WTC11 (cell line): ENCODE measurements at regions not wholly inside any gene's neighbourhood (a gene's known extent, or its start where the extent isn't known, plus 50 kb on each side); places are given as distances from the start of the nearest gene placed in this dataset.

Experiments
- ATAC-seq: fragments of 200-7000 bp; cut with Tn5 transposase; 2 replicates; pipeline ENCODE4 v1.10.0; 2021; ENCODE audit warnings: mild to moderate bottlenecking, moderate library complexity
- CTCF ChIA-PET: fragments of 300-600 bp; sonication (Branson Sonifier 250); formaldehyde crosslinking; loops from one replicate; lab custom pipeline; 2021; ENCODE audit warnings: antibody characterized with exemption; lab: Charles Lee
- POLR2A ChIA-PET: fragments of 350-600 bp; sonication (Branson Sonifier 250); formaldehyde crosslinking; loops from one replicate; lab custom pipeline; 2021; ENCODE audit warnings: antibody characterized with exemption; lab: Charles Lee
- DNase-seq: peaks from one replicate; pipeline ENCODE4 v3.0.0; 2021; ENCODE audit warnings: low spot score
- H3K27ac Mint-ChIP-seq: 2 replicates; pipeline ENCODE4 v1.8.0; 2021; ENCODE audit warnings: mixed read lengths
- H3K27me3 Mint-ChIP-seq: 2 replicates; pipeline ENCODE4 v1.8.0; 2021; ENCODE audit warnings: low read depth, mild to moderate bottlenecking, moderate library complexity, mixed read lengths
- H3K36me3 Mint-ChIP-seq: 2 replicates; pipeline ENCODE4 v1.8.0; 2021; ENCODE audit warnings: mixed read lengths
- H3K4me1 Mint-ChIP-seq: 2 replicates; pipeline ENCODE4 v1.8.0; 2022; ENCODE audit warnings: mixed read lengths
- H3K4me3 Mint-ChIP-seq: 2 replicates; pipeline ENCODE4 v1.8.0; 2021; ENCODE audit warnings: mild to moderate bottlenecking, moderate library complexity, mixed read lengths
- H3K9me3 Mint-ChIP-seq: 2 replicates; pipeline ENCODE4 v1.8.0; 2021; ENCODE audit warnings: mixed read lengths
- CBFB ChIP-seq: sonication (generic); formaldehyde crosslinking; IDR thresholded peaks from 2 replicates; pipeline ENCODE4 v1.8.1; 2022; ENCODE audit warnings: mild to moderate bottlenecking, low read depth, missing genetic modification reagents
- CREB1 ChIP-seq: sonication (generic); formaldehyde crosslinking; IDR thresholded peaks from 2 replicates; pipeline ENCODE4 v1.8.0; 2023; ENCODE audit warnings: mild to moderate bottlenecking, missing genetic modification reagents
- ERG ChIP-seq: fragments of 250-450 bp; sonication (Bioruptor Pico); IDR thresholded peaks from 2 replicates; pipeline ENCODE4 v1.8.0; 2021; ENCODE audit warnings: mild to moderate bottlenecking
- FOXP4 ChIP-seq: sonication (generic); formaldehyde crosslinking; IDR thresholded peaks from 2 replicates; pipeline ENCODE4 v1.8.0; 2022; ENCODE audit warnings: mild to moderate bottlenecking, missing genetic modification reagents
- GABPB1 ChIP-seq: sonication (generic); formaldehyde crosslinking; IDR thresholded peaks from 2 replicates; pipeline ENCODE4 v1.8.1; 2023; ENCODE audit warnings: mild to moderate bottlenecking, missing genetic modification reagents
- HMGA2 ChIP-seq: fragments of 250-450 bp; sonication (Bioruptor Pico); IDR thresholded peaks from 2 replicates; pipeline ENCODE4 v1.4.0; 2021; ENCODE audit warnings: mild to moderate bottlenecking, moderate library complexity
- SMAD3 ChIP-seq: sonication (generic); formaldehyde crosslinking; IDR thresholded peaks from 2 replicates; pipeline ENCODE4 v1.8.0; 2022; ENCODE audit warnings: missing genetic modification reagents, mild to moderate bottlenecking, borderline replicate concordance
- SMAD4 ChIP-seq: sonication (generic); formaldehyde crosslinking; IDR thresholded peaks from 2 replicates; pipeline ENCODE4 v1.8.0; 2022; ENCODE audit warnings: mild to moderate bottlenecking, missing genetic modification reagents
- TEAD4 ChIP-seq: sonication (generic); formaldehyde crosslinking; IDR thresholded peaks from 2 replicates; pipeline ENCODE4 v1.8.0; 2022; ENCODE audit warnings: mild to moderate bottlenecking, missing genetic modification reagents
- ZNF281 ChIP-seq: sonication (generic); formaldehyde crosslinking; IDR thresholded peaks from 2 replicates; pipeline ENCODE4 v1.8.0; 2023; ENCODE audit warnings: mild to moderate bottlenecking, missing genetic modification reagents
- ZNF396 ChIP-seq: fragments of 250-450 bp; sonication (Bioruptor Pico); IDR thresholded peaks from 2 replicates; pipeline ENCODE4 v1.8.0; 2021; ENCODE audit warnings: mild to moderate bottlenecking, moderate library complexity, borderline replicate concordance
- TF ChIP-seq, protein P1 (sequence below): sonication (generic); formaldehyde crosslinking; IDR thresholded peaks from 2 replicates; pipeline ENCODE4 v1.8.1; 2022; ENCODE audit warnings: low read depth, missing genetic modification reagents, borderline replicate concordance
- TF ChIP-seq, protein P2 (sequence below): sonication (generic); formaldehyde crosslinking; IDR thresholded peaks from 2 replicates; pipeline ENCODE4 v1.8.0; 2022; ENCODE audit warnings: missing genetic modification reagents
- TF ChIP-seq, protein P3 (sequence below): sonication (generic); formaldehyde crosslinking; IDR thresholded peaks from 2 replicates; pipeline ENCODE4 v1.8.1; 2022; ENCODE audit warnings: missing genetic modification reagents, borderline replicate concordance
- TF ChIP-seq, protein P4 (sequence below): fragments of 200-600 bp; IDR thresholded peaks from 2 replicates; pipeline ENCODE4 v1.8.0; 2022; ENCODE audit warnings: antibody characterized with exemption
- TF ChIP-seq, protein P5 (sequence below): sonication (generic); formaldehyde crosslinking; IDR thresholded peaks from 2 replicates; pipeline ENCODE4 v1.8.0; 2022; ENCODE audit warnings: mild to moderate bottlenecking, missing genetic modification reagents

DNA sequence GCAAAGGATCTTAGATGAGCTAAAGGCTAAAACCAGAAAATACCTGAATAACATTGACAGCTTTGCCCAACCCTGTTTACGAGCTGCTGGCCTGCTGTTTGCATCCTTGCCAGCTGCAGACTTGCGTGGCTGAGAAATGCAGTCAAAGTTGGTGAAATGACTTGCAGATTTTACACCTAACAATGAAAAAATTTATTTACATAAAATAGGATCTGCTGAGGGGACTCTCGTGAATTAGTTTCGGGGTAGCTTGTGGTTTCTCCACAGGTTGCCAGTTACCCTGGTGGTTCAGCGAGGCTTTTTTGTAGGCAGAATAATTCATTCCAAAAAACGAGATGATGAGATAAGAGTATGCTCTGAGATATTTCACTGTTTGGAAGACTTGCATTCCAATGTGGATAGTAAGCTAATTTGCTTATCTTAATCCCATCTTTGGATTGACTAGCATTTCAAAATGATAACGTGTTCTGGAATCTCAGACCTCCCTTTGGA, 65.7 kb upstream of the FANCC start (continued):
- TF ChIP-seq, protein P1, sequence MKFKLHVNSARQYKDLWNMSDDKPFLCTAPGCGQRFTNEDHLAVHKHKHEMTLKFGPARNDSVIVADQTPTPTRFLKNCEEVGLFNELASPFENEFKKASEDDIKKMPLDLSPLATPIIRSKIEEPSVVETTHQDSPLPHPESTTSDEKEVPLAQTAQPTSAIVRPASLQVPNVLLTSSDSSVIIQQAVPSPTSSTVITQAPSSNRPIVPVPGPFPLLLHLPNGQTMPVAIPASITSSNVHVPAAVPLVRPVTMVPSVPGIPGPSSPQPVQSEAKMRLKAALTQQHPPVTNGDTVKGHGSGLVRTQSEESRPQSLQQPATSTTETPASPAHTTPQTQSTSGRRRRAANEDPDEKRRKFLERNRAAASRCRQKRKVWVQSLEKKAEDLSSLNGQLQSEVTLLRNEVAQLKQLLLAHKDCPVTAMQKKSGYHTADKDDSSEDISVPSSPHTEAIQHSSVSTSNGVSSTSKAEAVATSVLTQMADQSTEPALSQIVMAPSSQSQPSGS (CRISPR knock-in tag) = no peak
- no peak for TF ChIP-seq ERG (CRISPR knock-in tag)
- TF ChIP-seq, protein P2, sequence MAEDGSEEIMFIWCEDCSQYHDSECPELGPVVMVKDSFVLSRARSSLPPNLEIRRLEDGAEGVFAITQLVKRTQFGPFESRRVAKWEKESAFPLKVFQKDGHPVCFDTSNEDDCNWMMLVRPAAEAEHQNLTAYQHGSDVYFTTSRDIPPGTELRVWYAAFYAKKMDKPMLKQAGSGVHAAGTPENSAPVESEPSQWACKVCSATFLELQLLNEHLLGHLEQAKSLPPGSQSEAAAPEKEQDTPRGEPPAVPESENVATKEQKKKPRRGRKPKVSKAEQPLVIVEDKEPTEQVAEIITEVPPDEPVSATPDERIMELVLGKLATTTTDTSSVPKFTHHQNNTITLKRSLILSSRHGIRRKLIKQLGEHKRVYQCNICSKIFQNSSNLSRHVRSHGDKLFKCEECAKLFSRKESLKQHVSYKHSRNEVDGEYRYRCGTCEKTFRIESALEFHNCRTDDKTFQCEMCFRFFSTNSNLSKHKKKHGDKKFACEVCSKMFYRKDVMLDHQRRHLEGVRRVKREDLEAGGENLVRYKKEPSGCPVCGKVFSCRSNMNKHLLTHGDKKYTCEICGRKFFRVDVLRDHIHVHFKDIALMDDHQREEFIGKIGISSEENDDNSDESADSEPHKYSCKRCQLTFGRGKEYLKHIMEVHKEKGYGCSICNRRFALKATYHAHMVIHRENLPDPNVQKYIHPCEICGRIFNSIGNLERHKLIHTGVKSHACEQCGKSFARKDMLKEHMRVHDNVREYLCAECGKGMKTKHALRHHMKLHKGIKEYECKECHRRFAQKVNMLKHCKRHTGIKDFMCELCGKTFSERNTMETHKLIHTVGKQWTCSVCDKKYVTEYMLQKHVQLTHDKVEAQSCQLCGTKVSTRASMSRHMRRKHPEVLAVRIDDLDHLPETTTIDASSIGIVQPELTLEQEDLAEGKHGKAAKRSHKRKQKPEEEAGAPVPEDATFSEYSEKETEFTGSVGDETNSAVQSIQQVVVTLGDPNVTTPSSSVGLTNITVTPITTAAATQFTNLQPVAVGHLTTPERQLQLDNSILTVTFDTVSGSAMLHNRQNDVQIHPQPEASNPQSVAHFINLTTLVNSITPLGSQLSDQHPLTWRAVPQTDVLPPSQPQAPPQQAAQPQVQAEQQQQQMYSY (CRISPR knock-in tag) = no peak
- TF ChIP-seq ZNF281 = no peak
- TF ChIP-seq, protein P3, sequence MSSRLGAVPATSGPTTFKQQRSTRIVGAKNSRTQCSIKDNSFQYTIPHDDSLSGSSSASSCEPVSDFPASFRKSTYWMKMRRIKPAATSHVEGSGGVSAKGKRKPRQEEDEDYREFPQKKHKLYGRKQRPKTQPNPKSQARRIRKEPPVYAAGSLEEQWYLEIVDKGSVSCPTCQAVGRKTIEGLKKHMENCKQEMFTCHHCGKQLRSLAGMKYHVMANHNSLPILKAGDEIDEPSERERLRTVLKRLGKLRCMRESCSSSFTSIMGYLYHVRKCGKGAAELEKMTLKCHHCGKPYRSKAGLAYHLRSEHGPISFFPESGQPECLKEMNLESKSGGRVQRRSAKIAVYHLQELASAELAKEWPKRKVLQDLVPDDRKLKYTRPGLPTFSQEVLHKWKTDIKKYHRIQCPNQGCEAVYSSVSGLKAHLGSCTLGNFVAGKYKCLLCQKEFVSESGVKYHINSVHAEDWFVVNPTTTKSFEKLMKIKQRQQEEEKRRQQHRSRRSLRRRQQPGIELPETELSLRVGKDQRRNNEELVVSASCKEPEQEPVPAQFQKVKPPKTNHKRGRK (CRISPR knock-in tag) = no peak
- no peak for TF ChIP-seq HMGA2 (CRISPR knock-in tag)

DNA sequence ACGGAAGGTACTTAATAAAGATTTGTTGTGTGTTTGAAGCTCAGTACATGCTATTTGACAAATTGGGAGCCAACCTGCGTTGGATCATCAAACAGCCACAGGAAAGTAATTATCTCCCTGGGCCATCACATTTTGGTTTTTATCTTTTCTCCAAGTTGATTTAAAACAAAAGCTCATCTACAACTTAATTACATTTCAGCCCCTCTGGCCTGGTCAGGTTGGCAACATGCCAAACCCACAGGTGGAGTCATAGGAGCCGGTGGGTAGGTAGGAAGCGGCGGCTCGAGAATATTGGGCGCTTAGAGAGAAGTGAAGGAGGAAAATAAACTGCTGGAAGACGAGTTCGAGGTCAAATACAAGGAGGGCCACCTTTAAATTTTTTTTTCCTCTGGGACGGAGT, 64.9 kb upstream of the FANCC start:
- H3K4me1 Mint-ChIP-seq = no peaks in the 10 kb centered on the region
- no peaks in the 10 kb centered on the region for H3K27me3 Mint-ChIP-seq
- ATAC-seq (no peak), DNase-seq (no peak)
- no peak overlapping the region for H3K4me3 Mint-ChIP-seq
- ChIA-PET POLR2A (no interaction called here), CTCF (no interaction called here)
- TF ChIP-seq SMAD4 (no peak), ZNF396 (CRISPR knock-in tag) (no peak), FOXP4 (CRISPR knock-in tag) (no peak), TEAD4 (no peak), SMAD3 (CRISPR knock-in tag) (no peak), CREB1 (CRISPR knock-in tag) (no peak), GABPB1 (CRISPR knock-in tag) (no peak), CBFB (CRISPR knock-in tag) (no peak)
- TF ChIP-seq, protein P4, sequence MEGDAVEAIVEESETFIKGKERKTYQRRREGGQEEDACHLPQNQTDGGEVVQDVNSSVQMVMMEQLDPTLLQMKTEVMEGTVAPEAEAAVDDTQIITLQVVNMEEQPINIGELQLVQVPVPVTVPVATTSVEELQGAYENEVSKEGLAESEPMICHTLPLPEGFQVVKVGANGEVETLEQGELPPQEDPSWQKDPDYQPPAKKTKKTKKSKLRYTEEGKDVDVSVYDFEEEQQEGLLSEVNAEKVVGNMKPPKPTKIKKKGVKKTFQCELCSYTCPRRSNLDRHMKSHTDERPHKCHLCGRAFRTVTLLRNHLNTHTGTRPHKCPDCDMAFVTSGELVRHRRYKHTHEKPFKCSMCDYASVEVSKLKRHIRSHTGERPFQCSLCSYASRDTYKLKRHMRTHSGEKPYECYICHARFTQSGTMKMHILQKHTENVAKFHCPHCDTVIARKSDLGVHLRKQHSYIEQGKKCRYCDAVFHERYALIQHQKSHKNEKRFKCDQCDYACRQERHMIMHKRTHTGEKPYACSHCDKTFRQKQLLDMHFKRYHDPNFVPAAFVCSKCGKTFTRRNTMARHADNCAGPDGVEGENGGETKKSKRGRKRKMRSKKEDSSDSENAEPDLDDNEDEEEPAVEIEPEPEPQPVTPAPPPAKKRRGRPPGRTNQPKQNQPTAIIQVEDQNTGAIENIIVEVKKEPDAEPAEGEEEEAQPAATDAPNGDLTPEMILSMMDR = no peak
- TF ChIP-seq, protein P2 (CRISPR knock-in tag) = no peak
- TF ChIP-seq, protein P5, sequence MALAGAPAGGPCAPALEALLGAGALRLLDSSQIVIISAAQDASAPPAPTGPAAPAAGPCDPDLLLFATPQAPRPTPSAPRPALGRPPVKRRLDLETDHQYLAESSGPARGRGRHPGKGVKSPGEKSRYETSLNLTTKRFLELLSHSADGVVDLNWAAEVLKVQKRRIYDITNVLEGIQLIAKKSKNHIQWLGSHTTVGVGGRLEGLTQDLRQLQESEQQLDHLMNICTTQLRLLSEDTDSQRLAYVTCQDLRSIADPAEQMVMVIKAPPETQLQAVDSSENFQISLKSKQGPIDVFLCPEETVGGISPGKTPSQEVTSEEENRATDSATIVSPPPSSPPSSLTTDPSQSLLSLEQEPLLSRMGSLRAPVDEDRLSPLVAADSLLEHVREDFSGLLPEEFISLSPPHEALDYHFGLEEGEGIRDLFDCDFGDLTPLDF (CRISPR knock-in tag) = no peak
- H3K27ac Mint-ChIP-seq = no peak overlapping the region
- H3K9me3 Mint-ChIP-seq = peaks cover 9% of the 10 kb centered on the region
- H3K36me3 Mint-ChIP-seq = no peaks in the 10 kb centered on the region
